ENCODE measurements at regions not wholly inside any gene's neighbourhood (a gene's known extent, or its start where the extent isn't known, plus 50 kb on each side); places are given as distances from the start of the nearest gene placed in this dataset.

DNA sequence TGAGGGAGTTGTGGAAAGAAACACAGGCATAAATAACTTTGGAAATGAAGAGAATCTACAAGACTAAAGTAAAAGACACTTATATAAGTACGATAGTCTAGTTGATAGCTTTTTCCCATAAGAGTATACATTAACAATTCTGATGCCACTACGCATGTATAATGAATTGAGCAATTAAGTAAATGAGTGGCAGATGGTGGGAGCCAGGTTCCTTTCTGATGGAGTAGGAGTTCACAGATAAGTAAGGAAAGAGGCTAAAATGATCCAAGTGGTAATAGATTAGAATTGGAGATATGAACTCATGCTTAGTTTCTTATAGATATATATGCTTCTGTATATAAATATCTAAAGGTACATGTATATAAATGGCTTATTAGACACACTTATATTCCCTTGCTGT, 368.3 kb downstream of the FAM181B start:
- no peak for DNase-seq

DNA sequence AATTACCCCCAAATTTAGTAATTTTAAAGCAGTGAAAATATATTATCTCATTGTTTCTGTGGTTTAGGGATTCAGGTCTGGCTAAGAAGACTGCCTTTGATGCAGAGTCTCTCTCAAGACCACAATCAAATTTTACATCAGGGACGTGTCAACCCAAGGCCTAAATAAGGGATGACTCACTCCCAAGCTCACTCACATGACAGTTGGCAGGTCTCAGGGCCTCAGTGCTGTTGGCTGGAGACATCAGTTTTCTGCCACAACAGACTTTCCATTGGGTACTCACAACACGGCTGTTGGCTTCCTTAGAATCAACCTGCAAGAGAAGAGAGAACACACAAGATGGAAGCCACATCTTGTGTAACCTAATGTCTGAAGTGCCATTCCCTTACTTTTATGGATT, 377.3 kb downstream of the FAM181B start:
- DNase-seq, result no peak

DNA sequence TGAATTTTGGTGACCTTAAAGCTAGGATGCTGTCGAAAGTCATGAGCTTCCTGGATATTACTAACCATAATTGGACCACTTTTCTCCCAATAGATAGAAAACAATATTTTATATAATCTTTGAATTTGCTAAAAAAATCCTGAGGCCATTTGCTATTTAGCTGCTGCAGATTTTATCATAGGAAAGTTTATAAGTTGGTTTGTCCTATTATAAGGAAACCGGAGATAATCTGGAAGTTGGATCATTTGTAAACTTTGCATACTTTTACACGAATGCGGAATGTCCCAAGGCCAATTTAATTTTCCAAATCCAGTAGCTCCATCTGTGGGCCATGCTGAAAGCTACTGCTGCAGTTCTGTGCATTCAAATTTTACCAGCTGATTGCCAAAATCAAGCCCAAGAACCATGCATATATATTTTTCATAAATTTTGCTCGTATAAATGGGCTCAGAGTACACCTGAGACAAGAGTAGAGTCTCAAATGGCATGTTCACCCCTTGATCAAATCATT, 378.3 kb downstream of the FAM181B start:
- DNase-seq, result no peak

DNA sequence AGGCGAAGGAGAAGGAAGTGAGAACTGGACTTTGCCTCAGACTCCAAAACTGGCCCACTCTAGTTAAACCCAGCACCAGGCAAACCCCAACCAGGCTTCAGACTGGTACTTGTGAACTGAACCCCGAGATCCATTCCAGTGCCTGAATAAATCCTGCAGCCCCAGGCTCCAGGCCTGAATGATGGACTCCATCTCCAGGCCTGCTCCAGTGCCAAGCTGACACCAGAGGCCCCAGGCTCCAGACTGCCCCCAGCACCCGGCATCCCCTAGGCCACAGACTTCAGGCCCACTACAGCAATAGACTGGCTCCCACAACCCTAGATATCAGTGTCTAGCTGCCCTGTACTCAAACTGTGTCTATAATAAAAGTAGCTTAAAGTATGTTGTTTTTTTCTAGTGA, 406.8 kb downstream of the FAM181B start:
- DNase-seq, result no peak

DNA sequence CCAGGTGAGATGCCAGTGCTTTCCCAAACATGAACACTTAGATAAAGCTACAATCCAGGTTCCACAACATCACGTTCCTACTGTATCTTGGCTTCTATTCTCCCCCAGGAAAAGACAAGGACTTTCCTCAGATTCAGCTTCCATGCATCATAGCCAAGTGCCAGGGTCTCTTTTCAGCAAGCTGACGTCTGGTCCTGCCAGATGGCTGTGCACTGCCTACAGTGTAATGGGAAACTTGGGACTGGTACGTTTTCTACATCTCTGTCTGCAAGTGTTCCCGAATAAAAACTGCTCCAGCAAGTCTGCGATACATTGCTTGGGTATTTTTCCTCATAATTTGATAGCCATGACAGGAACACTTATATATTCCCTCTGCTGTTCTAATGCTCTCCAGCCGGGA, 412.5 kb downstream of the FAM181B start:
- no peak for DNase-seq

DNA sequence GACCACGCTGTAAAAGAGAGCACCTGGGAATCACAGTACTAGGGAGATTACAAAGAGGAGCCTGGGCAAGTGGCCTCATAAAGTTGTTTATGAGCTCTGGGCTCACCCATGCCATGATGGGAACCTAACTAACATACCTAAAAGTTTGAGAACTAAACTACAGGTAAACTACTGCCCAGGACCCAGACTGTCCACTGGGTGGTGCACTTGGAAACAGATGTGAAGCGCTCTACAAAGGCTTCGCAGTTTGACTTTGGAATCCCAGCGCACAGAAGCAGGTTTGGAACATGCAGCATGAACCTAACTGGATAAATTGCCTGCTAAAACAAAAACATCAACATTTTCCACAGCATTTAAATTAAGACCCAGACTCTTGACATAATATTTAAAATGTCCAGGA, 418.6 kb downstream of the FAM181B start:
- DNase-seq, result no peak

DNA sequence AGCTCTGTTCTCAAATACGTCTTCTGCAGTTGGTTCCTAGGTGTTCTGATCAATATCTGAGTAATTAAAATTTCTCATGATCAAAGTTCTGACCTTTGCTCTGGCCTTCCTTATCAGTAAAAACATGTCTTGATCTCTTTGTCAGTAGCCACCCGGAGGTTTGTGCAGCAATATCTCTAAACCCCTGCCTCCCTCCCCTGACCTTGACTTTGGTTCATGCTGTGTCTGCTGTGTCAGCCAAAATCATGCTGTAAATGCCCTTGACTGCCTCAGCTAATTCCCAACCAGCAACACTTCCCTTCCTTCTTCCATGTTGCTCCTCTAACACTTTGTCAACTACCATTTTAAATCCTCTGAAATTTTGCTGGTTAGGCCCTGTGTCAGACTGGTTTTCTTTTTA, 424.7 kb downstream of the FAM181B start:
- DNase-seq, result no peak

DNA sequence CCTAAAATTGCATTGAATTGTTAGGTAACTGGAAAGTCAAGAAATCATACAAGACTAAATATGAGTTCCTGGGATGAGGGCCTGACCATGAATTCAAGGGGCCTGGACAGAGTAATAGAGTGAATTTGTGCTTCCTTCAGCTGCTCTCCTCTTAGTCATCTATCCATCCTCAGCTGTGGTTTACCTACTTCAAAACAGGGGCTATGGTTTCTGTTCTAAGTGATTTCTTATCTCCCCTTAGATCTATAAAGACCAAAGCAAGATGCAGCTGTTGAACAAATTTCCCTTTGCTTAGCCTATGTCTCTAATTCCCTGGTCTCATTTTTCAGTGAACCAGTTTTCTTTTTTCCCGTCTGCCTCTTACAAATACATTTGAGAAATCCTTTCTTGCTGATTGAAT, 428.5 kb downstream of the FAM181B start:
- no peak for DNase-seq

DNA sequence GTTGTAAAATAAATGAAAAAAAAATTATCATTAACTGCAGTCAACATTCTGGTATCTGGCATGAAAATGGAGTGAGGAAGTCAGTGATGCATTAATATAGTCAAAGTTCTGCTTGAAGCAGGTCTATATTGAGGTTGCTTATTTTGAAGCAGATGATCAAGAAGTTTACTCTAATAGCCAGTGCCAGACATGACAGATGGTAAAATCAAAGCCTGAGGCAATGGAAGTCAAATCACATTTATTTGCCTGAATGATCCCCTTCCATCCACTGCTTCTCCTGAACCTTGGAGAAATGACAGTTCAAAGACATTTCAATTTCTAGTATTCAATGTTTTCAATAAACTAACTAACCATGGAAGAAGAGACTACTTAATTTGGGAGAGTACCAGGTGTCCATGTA, 430.0 kb downstream of the FAM181B start:
- DNase-seq, result no peak

DNA sequence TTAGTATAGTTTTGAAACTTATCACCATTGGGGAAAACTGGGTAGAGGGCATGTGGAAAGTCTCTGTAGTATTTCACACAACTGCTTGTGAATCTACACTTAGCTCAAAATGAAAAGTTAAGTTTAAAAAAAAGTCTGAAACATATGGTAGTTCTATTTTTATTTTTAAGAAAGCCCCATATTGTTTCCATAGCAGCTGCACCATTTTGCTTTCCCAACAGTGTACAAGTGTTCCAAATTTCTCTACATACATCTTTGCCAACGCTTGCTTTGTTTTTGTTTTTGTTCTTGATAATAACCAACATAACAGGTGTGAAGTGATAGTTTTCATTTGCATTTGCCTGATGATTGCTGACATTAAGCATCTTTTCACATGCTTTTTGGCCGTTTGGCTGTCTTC, 445.2 kb downstream of the FAM181B start:
- no peak for DNase-seq

DNA sequence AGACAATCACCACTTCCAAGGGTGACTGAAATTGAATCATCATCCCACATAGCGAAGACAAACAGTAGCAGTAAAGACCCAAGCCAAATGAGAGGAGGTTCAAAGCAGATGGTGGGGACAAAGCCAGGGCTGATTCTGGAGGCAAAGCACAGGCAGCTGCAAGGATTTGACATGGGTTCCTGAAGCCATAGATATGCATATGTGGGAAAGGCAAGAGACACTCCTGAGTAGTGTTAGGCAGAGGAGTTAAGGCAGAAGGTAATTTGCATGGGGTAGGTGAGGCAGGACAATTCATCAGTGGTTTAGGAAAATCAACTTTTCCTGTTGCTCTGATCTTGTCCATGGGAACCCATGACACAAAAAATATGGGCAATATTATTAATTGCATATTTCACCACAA, 462.8 kb downstream of the FAM181B start:
- DNase-seq, result no peak

DNA sequence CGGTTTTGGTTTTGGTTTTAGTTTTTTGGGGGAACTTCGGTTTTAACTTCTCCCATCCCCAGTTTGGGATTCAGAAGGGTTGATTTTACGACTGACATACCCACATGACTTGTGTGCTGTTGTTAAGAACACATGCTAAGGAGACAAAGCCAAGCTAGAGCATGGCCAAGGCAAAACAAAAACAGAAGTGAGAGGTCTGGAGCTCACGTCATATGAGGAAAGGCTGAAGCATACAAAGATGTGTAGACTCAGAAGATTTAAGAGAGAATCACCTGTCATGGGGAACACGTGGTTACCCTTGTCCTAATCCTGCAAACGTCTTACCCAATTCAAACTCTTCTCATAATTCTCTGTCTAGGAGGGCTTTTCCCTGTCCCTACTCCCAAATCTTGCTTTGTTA, 465.0 kb downstream of the FAM181B start:
- DNase-seq, result no peak

DNA sequence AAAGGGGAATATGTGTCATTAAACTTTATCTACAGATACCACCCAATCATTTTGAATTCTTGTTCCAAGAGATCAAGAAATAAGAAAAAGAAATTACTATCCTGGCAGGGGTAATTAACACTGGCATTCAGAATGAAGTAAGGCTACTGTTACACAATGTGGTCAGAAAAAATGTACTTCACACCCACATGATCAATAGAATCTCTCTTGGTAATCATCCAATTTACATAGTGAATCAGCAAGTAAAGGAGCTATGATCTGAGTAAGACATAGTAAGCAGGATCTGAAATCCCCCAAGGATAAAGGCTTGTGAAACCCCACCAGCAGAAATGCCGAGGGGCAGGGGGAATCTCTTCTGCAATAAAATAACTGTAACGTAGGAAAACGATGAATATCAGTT, 466.5 kb downstream of the FAM181B start:
- no peak for DNase-seq

DNA sequence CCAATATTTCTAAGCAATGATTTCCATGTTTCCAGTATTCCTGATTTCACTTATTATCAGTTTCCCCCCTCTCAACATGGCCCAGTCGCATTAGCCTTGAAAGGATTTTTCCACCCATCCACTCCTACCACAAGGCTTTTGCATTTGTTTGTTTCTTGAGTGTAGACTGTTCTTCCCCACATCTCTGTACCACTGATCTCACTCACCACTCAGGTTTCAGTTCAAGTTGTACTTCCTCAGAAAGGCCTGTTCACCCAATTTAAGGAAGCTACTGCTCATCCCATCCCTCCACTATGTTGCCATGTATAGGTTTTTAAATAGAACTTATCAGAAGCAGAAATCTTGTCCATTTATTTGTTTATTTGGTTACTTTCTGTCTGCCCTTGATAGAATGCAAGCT, 472.3 kb downstream of the FAM181B start:
- no peak for DNase-seq

DNA sequence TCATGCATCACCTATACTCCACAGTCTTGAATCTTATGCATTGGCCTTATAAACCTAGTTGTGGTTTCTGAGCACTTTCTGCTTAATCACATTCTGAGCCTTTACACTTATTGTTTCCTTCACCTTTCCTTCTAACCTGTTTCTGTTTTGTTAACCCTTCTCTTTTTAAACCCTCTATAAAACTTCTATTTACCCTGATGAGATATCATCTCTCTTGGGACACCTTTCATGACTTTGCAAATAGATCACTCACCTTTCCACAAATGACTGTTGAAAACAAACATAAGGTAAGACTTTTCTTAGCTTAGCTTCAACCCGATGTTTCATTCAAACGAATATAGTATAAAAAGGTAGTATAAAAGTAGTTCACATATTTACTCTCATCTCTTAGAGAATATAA, 483.6 kb downstream of the FAM181B start:
- no peak for DNase-seq

DNA sequence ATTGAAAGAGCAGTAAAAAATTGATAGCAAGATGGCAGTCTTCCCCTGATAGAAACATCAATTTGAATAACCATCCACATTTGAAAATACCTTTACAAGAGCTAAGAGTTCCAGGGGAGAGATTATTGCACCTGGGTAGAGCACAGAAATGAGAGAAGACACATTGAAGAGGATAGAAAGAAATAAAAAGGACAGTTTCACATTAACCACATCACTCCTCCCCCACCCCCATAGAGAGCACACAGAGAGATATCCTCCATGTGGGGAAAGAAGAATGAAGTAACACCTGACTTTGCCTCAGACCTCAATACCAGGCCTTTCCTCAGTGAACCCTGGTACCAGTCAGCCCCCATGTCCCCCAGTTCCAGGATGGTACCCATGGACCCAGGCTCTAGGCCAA, 486.7 kb downstream of the FAM181B start:
- no peak for DNase-seq

DNA sequence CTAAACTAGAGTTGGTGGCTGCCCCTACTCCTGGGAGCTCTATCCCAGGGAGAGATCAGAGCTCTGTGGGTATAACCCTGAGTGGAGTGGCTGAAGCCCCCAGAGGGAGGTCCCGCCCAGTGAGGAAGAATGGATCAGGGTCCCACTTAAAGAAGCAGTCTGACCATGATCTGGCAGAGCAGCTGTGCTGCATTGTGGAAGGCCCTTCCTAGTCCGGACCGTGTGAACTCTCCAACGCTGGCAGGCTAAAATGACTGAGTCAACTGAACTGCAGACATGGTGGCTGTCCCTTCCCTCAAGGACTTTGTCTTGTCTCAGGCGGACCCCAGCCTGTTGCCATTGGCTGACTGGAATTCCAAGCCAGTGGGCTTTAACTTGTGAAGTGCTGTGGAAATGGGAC, 494.2 kb downstream of the FAM181B start:
- DNase-seq, result no peak

DNA sequence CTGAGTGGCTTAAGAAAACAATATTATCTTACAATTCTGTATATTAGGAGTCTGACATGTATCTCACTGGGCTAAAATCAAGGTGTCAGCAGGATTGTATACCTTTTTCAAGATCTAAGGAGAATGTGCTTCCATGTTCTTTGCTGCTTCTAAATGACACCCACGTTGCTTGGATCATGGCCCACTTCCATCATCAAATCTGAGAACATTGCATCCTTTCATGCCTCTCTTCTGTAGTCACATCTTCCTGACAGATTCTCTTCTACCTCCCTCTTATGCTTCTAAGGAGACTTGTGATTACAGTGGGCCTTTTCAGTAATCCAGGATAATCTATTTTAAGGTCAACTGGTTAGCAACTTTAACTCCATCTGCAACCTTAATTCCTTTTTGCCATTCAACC, 499.4 kb downstream of the FAM181B start:
- DNase-seq, result no peak

DNA sequence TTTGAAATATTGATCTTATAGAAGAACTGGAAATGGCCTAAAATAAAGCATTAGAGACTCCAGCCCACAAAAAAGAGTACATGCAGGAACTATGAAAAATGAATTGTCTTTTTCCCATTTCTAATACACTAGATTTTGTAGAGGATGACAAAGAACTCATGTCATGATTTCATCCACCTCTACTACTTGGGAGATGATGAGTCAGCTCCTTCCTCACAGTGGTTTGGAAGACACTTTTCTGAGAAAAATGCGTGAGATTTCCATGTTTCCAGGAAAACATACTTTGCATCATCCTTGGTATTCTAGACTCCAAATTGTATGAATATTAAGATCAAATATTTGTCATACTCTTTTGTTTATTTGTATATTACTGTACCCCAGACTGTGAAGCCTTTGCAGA, 500.5 kb downstream of the FAM181B start:
- no peak for DNase-seq

DNA sequence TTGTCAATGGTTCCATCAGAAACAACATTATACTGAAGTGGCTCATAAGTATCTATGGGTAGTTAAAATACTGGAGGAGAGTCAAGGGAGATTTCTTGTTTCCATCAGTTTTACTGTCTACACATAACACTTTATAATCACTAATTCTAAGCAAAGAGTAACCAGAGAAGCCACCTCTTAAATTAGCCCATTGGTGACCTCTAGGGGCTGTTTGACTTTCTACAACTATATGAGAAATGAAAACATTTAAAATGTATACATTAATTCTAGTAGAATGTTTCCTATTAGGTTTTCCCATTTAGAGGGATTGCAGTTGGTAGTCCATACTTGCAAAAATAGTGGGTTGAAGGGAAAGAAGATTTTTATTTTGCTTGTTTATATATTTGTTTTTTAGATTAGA, 504.3 kb downstream of the FAM181B start:
- DNase-seq, result peak; percentile 17

DNA sequence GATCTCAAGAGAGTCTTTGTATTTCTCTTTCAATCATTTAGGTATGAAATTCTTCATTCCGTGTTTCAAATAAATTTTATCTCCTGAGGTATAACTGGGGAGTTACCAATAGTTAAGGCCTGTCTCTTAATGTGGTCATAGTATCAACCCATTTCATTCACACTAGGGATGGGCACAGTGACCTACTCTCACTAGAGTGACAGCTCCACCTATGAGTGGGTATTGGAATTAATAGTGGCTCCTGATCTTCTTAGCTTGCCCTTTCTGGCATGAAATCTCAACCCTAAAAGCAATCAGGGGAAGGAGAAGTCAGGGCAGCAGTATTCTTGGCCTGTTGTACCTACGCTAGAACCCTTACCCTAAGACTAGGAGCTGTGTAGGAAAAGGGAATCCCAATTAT, 507.7 kb downstream of the FAM181B start:
- DNase-seq, result no peak

DNA sequence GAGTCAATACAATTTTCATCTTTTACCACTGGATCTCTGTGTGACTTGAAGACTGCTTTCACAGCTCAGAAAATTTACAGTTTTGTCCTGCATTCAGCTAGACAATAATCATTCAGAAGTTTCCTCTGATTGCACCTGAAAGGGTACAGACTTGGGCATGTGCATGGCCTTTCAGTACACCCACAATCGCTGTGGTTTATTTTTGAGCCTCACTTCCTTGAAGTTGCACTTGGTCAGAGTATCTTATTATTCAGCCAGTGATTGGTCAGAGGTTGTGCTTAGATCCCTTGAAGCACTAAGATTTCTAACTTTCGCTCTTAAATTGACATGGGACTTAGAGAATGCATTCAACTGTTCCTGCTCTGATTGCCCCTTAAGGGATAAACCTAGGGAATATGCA, 508.2 kb downstream of the FAM181B start:
- DNase-seq, result no peak

DNA sequence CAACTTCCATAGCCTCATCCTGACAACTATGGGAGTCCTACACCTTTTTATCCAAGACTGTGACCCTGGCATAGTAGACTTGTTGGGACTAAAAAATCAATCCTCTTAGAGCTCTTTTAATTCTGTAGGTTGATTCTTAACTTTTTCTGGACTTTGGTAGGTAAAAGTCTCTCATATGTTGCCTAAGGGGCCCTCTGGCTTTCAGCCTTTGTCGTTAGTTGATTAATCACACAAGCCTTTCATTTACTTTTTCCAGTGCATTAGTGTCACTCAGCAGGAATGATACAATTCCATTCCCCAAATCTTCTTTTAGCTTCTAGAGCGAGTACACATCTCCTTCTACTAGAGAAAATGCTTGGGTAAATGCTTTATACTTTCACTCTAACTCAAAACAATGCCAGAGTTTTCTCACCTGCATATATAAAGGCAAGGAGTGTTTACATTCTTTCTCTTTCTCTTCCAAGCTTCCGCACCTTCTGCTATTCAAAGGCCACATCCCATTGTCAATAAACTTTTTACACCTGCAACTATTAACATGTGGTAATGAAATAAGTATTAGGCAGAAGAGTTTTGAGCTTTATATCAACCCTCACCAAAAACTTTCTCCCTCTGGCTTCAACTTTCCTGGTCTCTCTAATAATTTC, 516.6 kb downstream of the FAM181B start:
- DNase-seq, result no peak

DNA sequence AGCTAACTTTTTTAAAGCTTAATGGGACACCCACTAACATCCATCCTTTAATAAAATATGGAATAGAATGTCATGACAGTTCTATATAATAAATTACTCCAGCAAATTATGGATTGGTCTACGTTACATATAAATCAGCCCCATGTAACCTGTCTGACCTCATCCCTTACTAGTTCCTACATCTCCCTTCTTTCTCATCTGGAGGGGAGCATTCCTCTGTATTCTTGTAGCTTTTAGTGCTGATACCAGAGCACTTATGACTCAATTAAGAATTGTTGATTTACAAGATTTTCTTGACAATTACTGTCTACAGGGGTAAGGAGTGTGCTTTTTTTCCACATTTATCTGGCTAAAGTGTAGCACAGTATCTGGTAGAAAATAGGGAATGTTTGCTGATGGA, 523.7 kb downstream of the FAM181B start:
- no peak for DNase-seq

DNA sequence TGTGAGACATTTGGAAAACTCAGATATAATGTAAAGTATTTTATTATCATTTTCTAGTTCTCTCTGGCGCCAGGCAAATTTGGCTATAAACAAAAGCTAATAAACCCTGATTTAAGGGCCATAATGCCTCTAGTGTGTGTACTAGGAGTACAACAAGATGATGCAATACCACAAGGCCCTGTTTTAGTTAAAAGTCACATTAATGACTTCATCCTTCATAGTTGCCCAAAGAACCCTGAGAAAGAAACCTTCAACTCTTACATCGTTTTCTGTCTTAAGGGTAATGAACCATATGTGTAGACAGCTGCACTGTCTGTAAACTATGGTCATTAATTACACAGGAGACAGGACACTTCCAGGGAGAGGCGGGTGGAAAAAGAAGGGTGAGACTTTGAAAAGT, 538.4 kb downstream of the FAM181B start:
- no peak for DNase-seq

DNA sequence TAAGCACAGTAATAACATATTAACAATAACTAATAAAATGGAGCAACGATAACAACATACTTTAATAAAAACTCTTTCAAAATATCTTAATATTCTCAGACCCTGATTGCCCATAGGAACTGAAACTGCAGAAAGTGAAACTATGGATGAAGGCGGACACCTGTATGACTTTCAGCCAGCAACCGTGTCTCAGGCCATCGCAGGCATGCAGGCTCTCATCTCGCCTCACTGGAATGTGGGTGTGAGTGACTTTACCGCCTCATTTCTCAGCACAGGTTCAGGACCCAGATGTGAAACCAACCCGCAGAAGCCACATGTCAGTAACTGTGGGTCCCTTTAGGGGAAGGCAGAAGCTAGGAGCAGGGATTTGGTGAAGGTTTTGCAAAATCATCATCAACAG, 539.1 kb downstream of the FAM181B start:
- DNase-seq, result no peak

Data from midbrain (tissue), 1 donor.